ENCODE measurements at regions not wholly inside any gene's neighbourhood (a gene's known extent, or its start where the extent isn't known, plus 50 kb on each side); places are given as distances from the start of the nearest gene placed in this dataset.
"Not testable (repeated sequence)": the region's sequence is repeated elsewhere in the genome, so short reads cannot be mapped to it uniquely, and the experiment has no call there.

- no peak for DNase-seq (ENCODE audit: low spot score)
Measured at GRCh38 chr14:37843954-37844607, 248.7 kb downstream of the TTC6 start.

GRCh38 chr14:37844614-37845013, 249.2 kb downstream of the TTC6 start:
- no peak for DNase-seq (ENCODE audit: low spot score)

- peak; percentile 5 for DNase-seq (ENCODE audit: low spot score)
Measured at GRCh38 chr14:37848985-37849621, 253.7 kb downstream of the TTC6 start.

GRCh38 chr14:37851054-37851453, 255.6 kb downstream of the TTC6 start:
- DNase-seq (ENCODE audit: low spot score) = no peak

GRCh38 chr14:37855871-37856270, 260.4 kb downstream of the TTC6 start:
- DNase-seq (ENCODE audit: low spot score) = no peak

GRCh38 chr14:37857774-37858266, 262.4 kb downstream of the TTC6 start:
- DNase-seq (ENCODE audit: low spot score) = no peak

- DNase-seq (ENCODE audit: low spot score) = no peak
Measured at GRCh38 chr14:37858733-37859132, 263.3 kb downstream of the TTC6 start.

GRCh38 chr14:37859177-37859576, 263.7 kb downstream of the TTC6 start:
- no peak for DNase-seq (ENCODE audit: low spot score)

GRCh38 chr14:37862263-37862662, 266.8 kb downstream of the TTC6 start:
- DNase-seq (ENCODE audit: low spot score) = no peak

- no peak for DNase-seq (ENCODE audit: low spot score)
Measured at GRCh38 chr14:37864128-37864527, 268.7 kb downstream of the TTC6 start.

GRCh38 chr14:37864861-37865718, 269.7 kb downstream of the TTC6 start:
- DNase-seq (ENCODE audit: low spot score) = peak; percentile 22

GRCh38 chr14:37865719-37866549, 270.5 kb downstream of the TTC6 start:
- DNase-seq (ENCODE audit: low spot score) = no peak

GRCh38 chr14:37869633-37870032, 274.2 kb downstream of the TTC6 start:
- DNase-seq (ENCODE audit: low spot score) = no peak

- DNase-seq (ENCODE audit: low spot score) = no peak
Measured at GRCh38 chr14:37870170-37870569, 274.7 kb downstream of the TTC6 start.

- DNase-seq (ENCODE audit: low spot score) = no peak
Measured at GRCh38 chr14:37870632-37871346, 275.4 kb downstream of the TTC6 start.

GRCh38 chr14:37874065-37874428, 278.6 kb downstream of the TTC6 start:
- not testable (repeated sequence) for DNase-seq (ENCODE audit: low spot score)

GRCh38 chr14:37874429-37875109, 279.1 kb downstream of the TTC6 start:
- DNase-seq (ENCODE audit: low spot score) = peak; percentile 84

GRCh38 chr14:37888234-37888633, 292.8 kb downstream of the TTC6 start:
- DNase-seq (ENCODE audit: low spot score) = no peak

- no peak for DNase-seq (ENCODE audit: low spot score)
Measured at GRCh38 chr14:37889087-37889486, 293.7 kb downstream of the TTC6 start.

GRCh38 chr14:37890095-37890494, 294.7 kb downstream of the TTC6 start:
- DNase-seq (ENCODE audit: low spot score) = peak; percentile 15

GRCh38 chr14:37891500-37891899, 296.1 kb downstream of the TTC6 start:
- not testable (repeated sequence) for DNase-seq (ENCODE audit: low spot score)
